ENCODE measurements at regions not wholly inside any gene's neighbourhood (a gene's known extent, or its start where the extent isn't known, plus 50 kb on each side); places are given as distances from the start of the nearest gene placed in this dataset.

DNA sequence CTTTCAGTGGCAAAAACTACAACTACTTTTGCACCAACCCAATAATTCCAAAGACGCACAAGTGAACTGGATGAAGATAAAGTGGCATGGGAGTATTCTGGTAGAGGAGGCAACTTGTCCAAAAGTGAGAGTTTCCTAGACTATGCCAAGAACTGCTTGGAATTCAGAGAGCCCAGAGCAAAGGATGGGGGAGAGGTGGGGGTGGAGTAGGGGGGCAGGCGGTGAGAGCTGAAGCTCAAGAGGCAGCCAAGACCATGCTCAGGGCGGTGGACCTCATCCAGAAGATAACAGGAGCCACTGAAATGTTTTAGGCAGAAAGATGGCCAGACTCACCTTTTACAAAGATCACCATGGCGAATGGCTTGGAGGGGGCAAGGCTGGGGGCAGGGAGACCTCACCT is 242.5 kb downstream of the SEC61B start:
- TF ChIP-seq, protein P1, sequence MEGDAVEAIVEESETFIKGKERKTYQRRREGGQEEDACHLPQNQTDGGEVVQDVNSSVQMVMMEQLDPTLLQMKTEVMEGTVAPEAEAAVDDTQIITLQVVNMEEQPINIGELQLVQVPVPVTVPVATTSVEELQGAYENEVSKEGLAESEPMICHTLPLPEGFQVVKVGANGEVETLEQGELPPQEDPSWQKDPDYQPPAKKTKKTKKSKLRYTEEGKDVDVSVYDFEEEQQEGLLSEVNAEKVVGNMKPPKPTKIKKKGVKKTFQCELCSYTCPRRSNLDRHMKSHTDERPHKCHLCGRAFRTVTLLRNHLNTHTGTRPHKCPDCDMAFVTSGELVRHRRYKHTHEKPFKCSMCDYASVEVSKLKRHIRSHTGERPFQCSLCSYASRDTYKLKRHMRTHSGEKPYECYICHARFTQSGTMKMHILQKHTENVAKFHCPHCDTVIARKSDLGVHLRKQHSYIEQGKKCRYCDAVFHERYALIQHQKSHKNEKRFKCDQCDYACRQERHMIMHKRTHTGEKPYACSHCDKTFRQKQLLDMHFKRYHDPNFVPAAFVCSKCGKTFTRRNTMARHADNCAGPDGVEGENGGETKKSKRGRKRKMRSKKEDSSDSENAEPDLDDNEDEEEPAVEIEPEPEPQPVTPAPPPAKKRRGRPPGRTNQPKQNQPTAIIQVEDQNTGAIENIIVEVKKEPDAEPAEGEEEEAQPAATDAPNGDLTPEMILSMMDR (IDR thresholded peaks at IDR 0.05; ENCODE audit: low read length): no peak
- no peak for TF ChIP-seq EZH2 (IDR thresholded peaks at IDR 0.05; ENCODE audit: borderline replicate concordance, low read length)
